ENCODE measurements at regions not wholly inside any gene's neighbourhood (a gene's known extent, or its start where the extent isn't known, plus 50 kb on each side); places are given as distances from the start of the nearest gene placed in this dataset.

DNA sequence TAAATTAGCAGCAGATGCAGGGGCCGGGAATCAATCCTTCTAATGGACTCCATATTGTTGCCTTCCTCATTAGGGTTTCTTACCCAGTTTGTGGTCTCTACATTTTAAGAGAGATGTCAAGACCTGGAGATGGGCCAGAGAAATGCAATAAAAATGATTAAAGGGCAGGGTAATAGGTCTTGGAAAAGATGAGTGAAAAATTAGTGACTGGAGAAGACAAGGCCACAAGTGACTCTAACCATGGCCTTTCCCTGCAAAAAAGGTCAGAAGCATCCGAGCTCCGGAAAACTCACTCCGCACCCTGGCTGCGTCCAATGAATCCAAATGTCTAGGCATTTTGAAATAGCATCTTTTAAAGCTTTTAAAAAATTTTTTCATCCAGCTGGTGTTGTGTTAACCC lies 152.8 kb downstream of the ARRDC4 start:
- no peak overlapping the region for H3K4me3 Mint-ChIP-seq
- no peak for ATAC-seq
- no peaks in the 10 kb centered on the region for H3K27me3 Mint-ChIP-seq
- no peak overlapping the region for H3K27ac Mint-ChIP-seq
- H3K9me3 Mint-ChIP-seq = peaks cover 4% of the 10 kb centered on the region
- H3K36me3 Mint-ChIP-seq = no peaks in the 10 kb centered on the region
- no peaks in the 10 kb centered on the region for H3K4me1 Mint-ChIP-seq

DNA sequence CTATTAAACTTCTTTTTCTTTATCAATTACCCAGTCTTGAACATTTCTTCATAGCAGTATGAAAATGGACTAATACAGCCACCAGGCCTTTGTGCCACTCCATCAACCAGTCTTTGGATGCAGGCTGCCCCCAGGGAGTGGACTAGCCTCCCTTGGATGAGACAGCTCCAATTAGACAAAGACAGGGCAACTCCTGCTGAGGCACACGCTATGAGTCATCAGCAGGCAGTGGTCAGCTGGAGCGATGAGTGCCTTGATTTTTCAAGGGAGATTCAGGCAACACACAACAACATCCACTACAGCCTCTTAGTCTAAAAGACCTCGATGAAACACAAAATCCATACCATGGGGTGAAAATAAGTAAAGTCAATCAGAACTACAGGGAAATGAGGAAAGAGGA lies 160.1 kb downstream of the ARRDC4 start:
- Mint-ChIP-seq H3K36me3 (no peaks in the 10 kb centered on the region), H3K27ac (no peak overlapping the region), H3K4me3 (no peak overlapping the region), H3K4me1 (no peaks in the 10 kb centered on the region), H3K27me3 (no peaks in the 10 kb centered on the region), H3K9me3 (peaks cover 16% of the 10 kb centered on the region)
- ATAC-seq = no peak

DNA sequence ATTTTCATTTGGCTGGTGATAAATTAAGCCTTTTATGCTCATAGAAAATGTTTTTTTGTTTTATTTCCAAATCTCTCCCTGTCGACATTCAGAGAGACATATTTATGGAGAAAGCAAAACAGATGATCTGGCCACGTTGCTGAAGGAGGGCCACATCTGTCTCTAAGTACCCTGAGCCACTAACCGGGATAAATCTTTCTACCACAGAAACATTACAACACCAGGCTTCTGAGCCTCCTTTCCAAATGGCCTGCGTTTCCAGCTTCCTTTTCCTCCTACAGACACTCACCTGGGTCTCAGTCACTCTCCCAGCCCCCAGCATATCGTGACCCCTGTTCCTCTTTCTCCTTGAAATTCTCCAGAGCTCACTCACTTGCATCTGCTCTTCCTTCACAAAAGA lies 161.0 kb downstream of the ARRDC4 start:
- Mint-ChIP-seq H3K4me1 (no peaks in the 10 kb centered on the region), H3K9me3 (peaks cover 16% of the 10 kb centered on the region)
- no peak for ATAC-seq

DNA sequence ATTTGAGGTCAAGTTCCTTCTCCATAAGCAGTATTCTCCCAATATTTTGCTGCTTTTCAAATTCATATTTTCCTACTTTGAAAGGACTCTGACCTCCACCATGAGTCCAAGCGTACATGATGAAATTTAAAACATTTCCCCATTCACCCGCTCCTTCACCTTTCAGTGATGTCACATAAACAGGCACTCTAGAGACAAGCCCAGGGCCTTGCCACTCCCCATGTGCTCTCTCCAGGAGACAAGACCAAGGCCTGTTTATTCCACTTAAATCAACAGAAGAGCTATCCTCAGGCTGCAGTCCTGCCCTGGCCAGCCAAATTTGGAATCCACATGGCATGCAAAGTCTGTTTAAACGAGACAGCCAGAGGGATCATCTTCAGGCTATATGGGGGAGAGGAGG lies 161.5 kb downstream of the ARRDC4 start:
- ATAC-seq = no peak
- no peaks in the 10 kb centered on the region for H3K36me3 Mint-ChIP-seq
- peaks cover 16% of the 10 kb centered on the region for H3K9me3 Mint-ChIP-seq
- H3K27ac Mint-ChIP-seq = no peak overlapping the region
- H3K4me3 Mint-ChIP-seq = no peak overlapping the region
- no peaks in the 10 kb centered on the region for H3K4me1 Mint-ChIP-seq
- no peaks in the 10 kb centered on the region for H3K27me3 Mint-ChIP-seq

More for the DNA sequence above, 161.0 kb downstream of the ARRDC4 start:
- H3K27ac Mint-ChIP-seq = no peak overlapping the region
- no peaks in the 10 kb centered on the region for H3K36me3 Mint-ChIP-seq
- no peak overlapping the region for H3K4me3 Mint-ChIP-seq
- H3K27me3 Mint-ChIP-seq = no peaks in the 10 kb centered on the region

DNA sequence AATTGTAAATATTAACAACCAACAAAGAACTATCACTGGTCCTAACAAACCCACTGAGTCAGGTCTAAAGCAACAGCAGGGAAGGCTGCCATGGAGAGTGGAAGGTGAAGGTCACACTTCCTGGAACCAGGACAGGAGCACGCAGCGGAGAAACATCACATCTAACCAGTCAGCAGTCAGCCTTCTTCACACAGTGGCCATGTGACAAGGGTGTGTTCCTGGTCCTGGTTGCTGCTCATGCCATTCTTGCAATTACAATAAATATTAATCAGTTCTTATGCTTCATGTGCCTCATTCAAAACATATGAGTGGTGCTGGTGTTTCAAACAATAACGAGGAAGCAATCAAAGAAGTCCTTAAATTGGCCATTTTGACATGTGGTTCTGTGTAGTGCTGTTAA lies 162.8 kb downstream of the ARRDC4 start:
- no peak overlapping the region for H3K27ac Mint-ChIP-seq
- no peak overlapping the region for H3K4me3 Mint-ChIP-seq
- H3K36me3 Mint-ChIP-seq = no peaks in the 10 kb centered on the region
- no peaks in the 10 kb centered on the region for H3K4me1 Mint-ChIP-seq
- no peaks in the 10 kb centered on the region for H3K27me3 Mint-ChIP-seq
- ATAC-seq = no peak
- H3K9me3 Mint-ChIP-seq = peaks cover 12% of the 10 kb centered on the region

DNA sequence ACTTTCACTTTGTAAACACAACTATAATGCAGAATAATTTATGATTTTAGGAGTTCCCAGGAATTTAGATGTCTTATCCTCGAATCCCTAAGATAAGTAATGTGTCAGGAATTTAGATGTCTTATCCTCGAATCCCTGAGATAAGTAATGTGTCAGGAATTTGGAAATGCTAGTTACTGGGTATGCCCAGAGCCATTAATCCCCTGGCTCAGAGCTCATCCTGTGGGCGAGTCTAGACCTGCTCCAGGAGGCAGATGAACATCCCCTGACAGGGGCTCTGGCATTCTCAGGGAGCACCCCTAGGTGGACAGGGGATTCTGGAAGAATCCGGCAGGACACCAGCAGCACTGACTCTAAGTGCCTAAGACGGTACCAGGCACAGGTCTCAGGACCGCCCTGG lies 163.3 kb downstream of the ARRDC4 start:
- Mint-ChIP-seq H3K9me3 (peaks cover 9% of the 10 kb centered on the region), H3K4me3 (no peak overlapping the region), H3K4me1 (no peaks in the 10 kb centered on the region), H3K27ac (no peak overlapping the region), H3K36me3 (no peaks in the 10 kb centered on the region), H3K27me3 (no peaks in the 10 kb centered on the region)
- no peak for ATAC-seq

DNA sequence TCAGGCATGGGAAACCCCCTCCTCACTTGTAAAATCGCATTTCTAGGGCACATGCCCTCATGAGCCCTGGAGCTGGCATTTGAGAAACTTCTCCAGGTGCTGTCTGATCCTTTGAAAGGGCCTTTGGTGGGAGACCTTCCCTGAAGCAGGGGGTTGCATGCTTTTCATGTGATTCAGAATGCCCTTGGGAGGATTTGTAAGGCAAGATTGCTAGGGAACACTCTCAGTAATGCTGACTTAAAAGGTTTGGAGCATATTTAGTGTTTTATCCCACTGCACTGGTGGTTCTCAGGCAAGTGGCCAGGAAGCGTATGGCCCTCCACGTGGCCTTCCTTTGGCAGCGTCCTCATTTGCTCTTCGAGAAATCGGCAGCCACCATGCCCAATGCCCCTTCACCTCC lies 164.1 kb downstream of the ARRDC4 start:
- Mint-ChIP-seq H3K4me3 (no peak overlapping the region), H3K27me3 (no peaks in the 10 kb centered on the region), H3K36me3 (no peaks in the 10 kb centered on the region), H3K4me1 (no peaks in the 10 kb centered on the region), H3K9me3 (peaks cover 9% of the 10 kb centered on the region), H3K27ac (no peak overlapping the region)
- no peak for ATAC-seq

DNA sequence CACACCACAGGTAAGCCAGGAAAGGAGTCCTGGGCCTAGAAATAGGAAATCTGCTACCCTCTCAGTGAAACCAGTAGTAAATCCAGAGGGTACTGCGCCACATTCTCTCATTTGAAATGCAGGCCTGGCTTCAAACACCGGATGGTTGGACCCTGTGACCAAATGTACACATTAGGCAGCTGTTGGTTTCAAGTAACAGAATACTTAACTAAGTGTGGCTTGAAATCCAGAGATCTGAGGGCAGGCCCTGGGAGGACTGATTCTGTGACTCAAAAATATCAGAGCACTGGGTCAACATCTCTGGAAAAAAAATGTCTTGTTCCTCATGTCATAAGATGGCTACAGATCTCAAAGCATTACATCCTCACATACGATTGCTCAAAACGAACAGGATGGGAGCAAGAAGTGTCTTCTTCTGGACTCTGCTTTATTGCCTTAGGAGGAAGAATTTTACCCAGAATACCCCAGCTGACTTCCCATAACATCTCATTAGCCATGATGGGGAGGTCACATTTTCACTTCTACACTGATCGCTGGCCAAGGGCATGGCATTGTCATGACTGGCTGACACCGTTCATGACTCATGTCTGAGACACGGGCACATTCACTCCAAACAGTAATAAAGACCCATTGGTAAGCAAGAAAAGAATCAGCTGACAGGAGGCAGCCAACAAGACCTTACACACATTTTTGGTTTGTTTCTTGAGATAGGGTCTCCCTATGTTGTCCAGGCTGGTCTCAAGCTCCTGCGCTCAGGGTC lies 166.0 kb downstream of the ARRDC4 start:
- Mint-ChIP-seq H3K27me3 (no peaks in the 10 kb centered on the region), H3K4me1 (no peaks in the 10 kb centered on the region), H3K36me3 (no peaks in the 10 kb centered on the region), H3K4me3 (no peak overlapping the region), H3K9me3 (peaks cover 6% of the 10 kb centered on the region), H3K27ac (no peak overlapping the region)
- no peak for ATAC-seq

DNA sequence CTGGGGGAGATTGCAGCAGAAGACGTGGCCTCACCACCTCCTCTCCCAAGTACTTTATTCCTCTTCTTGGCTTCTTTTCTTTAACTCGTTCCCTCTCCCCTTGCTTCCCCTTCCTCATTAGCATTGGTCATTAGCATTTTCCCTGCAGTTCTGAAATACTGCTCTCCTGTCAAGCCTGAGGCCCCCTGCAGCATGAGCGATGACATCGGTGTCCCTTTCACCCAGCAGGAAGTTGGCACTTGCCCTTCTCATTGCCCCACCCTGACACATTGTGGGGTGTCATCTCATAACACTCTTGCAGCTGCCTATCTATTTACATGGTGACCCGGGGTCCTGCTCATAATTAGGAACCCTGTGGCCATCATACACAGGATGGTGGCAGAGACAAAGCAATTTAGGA lies 167.1 kb downstream of the ARRDC4 start:
- Mint-ChIP-seq H3K27ac (no peak overlapping the region), H3K4me1 (no peaks in the 10 kb centered on the region), H3K36me3 (no peaks in the 10 kb centered on the region), H3K9me3 (peaks cover 3% of the 10 kb centered on the region), H3K4me3 (no peak overlapping the region), H3K27me3 (no peaks in the 10 kb centered on the region)
- ATAC-seq = no peak

DNA sequence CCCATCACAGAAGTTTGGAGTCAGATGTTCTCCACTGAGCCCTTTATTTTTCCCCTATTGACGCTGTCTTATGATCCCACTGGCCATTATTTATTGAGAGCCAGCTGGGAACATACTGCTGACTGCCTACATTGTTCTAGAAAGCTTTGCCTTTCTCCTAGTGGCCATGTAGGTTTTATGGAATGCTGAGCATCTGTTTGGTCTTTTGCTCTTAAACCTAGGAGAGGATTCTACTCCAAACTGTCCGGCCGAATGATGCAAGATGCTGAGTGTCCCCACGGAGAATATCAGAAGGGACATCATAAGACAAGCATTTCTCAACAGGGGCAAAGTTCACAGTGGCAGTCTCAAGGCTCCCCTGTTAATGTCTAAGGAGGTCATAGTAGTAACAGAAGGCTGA lies 171.4 kb downstream of the ARRDC4 start:
- H3K4me3 Mint-ChIP-seq = no peak overlapping the region
- no peaks in the 10 kb centered on the region for H3K27me3 Mint-ChIP-seq
- ATAC-seq = no peak
- no peaks in the 10 kb centered on the region for H3K36me3 Mint-ChIP-seq
- no peak overlapping the region for H3K27ac Mint-ChIP-seq
- H3K9me3 Mint-ChIP-seq = peaks cover 3% of the 10 kb centered on the region
- no peaks in the 10 kb centered on the region for H3K4me1 Mint-ChIP-seq

DNA sequence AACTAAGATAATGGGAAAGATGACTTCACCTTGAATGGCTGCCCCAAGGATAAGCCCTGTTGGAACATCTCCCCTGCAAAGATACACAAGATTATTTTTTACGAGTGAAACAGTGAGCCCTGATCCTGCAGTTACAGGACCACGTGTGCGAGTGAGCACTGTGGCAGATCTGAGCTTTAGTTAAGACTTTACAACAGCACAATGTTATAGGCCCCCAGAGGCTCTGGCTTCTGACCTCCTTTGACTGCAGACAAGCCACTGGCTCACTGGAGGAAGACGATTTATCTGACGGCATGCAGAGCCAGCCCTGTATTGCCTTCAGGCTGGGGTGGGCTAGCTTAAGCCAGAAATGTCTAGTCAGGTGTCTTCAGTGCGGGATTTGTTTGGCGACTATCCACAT lies 174.4 kb downstream of the ARRDC4 start:
- ATAC-seq = no peak
- no peak overlapping the region for H3K27ac Mint-ChIP-seq
- no peaks in the 10 kb centered on the region for H3K9me3 Mint-ChIP-seq
- no peak overlapping the region for H3K4me3 Mint-ChIP-seq
- H3K27me3 Mint-ChIP-seq = no peaks in the 10 kb centered on the region
- H3K4me1 Mint-ChIP-seq = no peaks in the 10 kb centered on the region
- no peaks in the 10 kb centered on the region for H3K36me3 Mint-ChIP-seq

DNA sequence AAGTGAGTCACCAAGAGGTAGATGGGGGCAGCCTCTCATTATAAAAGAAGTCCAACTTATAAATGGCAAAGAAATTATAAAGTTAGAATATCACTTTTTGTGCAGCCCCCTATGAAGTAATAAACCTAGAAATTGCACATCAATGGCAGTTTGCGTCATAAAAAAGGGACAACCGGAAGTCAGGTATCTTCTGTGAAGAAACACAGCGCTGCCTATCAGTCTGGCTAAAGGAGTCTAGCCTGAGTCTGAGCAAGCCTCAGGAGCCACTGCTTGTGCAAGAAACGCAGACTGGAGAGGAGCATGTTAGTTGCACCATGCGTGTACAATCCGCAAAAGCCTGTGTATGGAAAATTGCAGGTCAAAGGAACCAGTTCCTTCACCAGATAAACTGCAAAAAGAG lies 178.4 kb downstream of the ARRDC4 start:
- Mint-ChIP-seq H3K27ac (no peak overlapping the region), H3K36me3 (no peaks in the 10 kb centered on the region), H3K4me1 (no peaks in the 10 kb centered on the region), H3K4me3 (no peak overlapping the region), H3K9me3 (no peaks in the 10 kb centered on the region), H3K27me3 (no peaks in the 10 kb centered on the region)
- ATAC-seq = no peak

DNA sequence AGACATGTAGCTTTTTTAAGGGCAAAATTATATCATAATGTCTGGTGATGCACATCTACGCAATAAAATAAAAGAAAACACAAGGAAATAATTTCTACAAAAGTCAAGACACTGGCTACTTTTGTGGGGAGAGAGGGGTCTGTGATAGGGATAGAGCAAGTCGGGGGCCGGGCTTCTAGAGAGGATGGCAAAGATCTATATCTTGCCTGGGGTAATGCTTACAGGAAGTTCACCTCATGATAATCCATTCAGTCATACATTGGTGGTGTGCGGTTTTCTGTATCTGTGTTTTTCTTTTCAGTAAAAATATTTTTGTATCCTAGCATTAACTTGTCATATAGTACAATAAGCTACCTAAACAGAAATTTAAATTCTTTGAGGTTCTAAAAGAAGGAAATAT lies 178.8 kb downstream of the ARRDC4 start:
- Mint-ChIP-seq H3K27ac (no peak overlapping the region), H3K27me3 (no peaks in the 10 kb centered on the region), H3K36me3 (no peaks in the 10 kb centered on the region), H3K4me1 (no peaks in the 10 kb centered on the region), H3K9me3 (no peaks in the 10 kb centered on the region), H3K4me3 (no peak overlapping the region)
- no peak for ATAC-seq

DNA sequence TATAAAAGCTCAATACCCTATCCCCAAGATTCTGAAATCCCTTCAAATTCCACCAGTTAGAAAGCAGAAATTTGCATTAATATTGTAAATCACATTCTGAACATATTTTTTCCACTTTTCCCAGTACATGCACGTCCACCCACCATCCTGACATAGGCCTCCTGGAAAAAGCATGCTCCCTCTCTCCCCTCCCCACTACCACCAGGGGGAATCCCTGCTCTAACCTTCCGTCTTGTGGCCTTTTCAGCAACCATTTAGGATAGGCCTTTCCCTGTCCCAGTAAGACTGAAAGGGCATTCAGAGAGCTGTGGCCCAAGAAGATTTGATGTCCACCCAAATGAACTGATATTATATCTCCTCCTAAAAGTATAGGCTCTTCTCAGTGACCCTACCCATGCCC lies 182.1 kb downstream of the ARRDC4 start:
- H3K36me3 Mint-ChIP-seq = no peaks in the 10 kb centered on the region
- peaks cover 6% of the 10 kb centered on the region for H3K4me1 Mint-ChIP-seq
- H3K27ac Mint-ChIP-seq = no peak overlapping the region
- peaks cover 19% of the 10 kb centered on the region for H3K27me3 Mint-ChIP-seq
- no peak overlapping the region for H3K4me3 Mint-ChIP-seq
- no peaks in the 10 kb centered on the region for H3K9me3 Mint-ChIP-seq
- no peak for ATAC-seq

DNA sequence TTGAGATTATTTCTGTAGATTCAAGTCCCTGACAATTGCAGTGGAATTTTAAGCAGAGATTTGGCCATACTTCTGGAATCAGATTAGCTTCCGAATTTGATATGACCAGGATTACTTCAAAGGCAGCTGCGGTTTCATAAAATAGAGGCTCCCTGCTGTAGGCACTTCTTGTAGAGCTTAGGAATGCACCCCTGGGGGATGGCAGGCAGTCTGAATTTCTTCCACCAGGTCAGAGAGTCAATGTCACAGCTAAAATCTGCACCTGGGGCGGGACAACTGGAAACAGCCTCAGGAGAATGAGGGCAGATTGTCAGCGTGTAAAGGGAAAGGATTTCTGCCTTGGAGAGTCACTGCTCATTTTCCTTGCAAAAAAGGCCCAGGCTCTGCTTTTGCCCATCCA lies 182.6 kb downstream of the ARRDC4 start:
- H3K9me3 Mint-ChIP-seq = no peaks in the 10 kb centered on the region
- no peak overlapping the region for H3K4me3 Mint-ChIP-seq
- H3K4me1 Mint-ChIP-seq = peaks cover 6% of the 10 kb centered on the region
- H3K27ac Mint-ChIP-seq = no peak overlapping the region
- peaks cover 19% of the 10 kb centered on the region for H3K27me3 Mint-ChIP-seq
- no peaks in the 10 kb centered on the region for H3K36me3 Mint-ChIP-seq
- no peak for ATAC-seq

DNA sequence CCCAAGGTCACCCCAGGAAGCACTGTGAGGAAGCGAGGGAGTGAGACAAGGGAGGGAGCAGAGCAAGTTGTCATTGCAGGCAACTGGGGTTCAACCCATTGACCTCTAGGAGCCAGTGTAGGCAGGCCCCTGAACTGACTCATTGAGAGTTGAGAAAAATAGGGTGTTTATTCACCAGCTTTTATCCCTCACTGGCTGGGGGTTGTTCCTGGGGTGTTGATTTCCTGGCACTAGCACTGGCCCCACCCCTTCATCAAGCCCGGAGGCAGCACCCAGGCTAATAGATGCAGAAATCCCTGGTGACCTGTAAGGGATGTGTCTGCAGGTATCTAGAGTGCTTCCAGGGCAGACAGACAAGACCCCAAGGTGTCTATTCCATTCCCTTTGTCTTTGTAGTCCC lies 183.9 kb downstream of the ARRDC4 start:
- H3K27ac Mint-ChIP-seq = no peak overlapping the region
- H3K4me1 Mint-ChIP-seq = peaks cover 6% of the 10 kb centered on the region
- H3K9me3 Mint-ChIP-seq = no peaks in the 10 kb centered on the region
- H3K36me3 Mint-ChIP-seq = no peaks in the 10 kb centered on the region
- H3K27me3 Mint-ChIP-seq = peaks cover 19% of the 10 kb centered on the region
- no peak for ATAC-seq
- no peak overlapping the region for H3K4me3 Mint-ChIP-seq

Measured in stimulated activated memory B cell treated with anti-CD40 and anti-IgM and Interleukin-4, amounts not matched to agents 10 μg/mL and 1 μg/mL and 100 μg/mL, for 72 hours (primary cell).